GM06990 (cell line): ENCODE measurements at regions not wholly inside any gene's neighbourhood (a gene's known extent, or its start where the extent isn't known, plus 50 kb on each side); places are given as distances from the start of the nearest gene placed in this dataset.

ENCODE experiments used
- DNase-seq: peaks from one replicate; pipeline ENCODE4 v3.0.0-alpha.2; 2011; ENCODE audit not compliant: insufficient read length; ENCODE audit errors: extremely low read depth
- H3K27me3 ChIP-seq: replicated peaks from 2 replicates; pipeline ENCODE4 v1.6.0; 2011; ENCODE audit warnings: low read length; ENCODE audit not compliant: control insufficient read depth, insufficient read depth
- H3K36me3 ChIP-seq: 2 replicates; pipeline ENCODE4 v1.5.1; 2011; ENCODE audit warnings: low read length; ENCODE audit not compliant: control insufficient read depth, insufficient read depth
- H3K4me3 ChIP-seq: replicated peaks from 2 replicates; pipeline ENCODE4 v1.5.1; 2011; ENCODE audit warnings: low read depth, mild to moderate bottlenecking, control low read depth, low read length
- TF ChIP-seq, protein P1 (sequence below): IDR thresholded peaks from 2 replicates; pipeline ENCODE4 v1.5.1; 2011; ENCODE audit warnings: low read length, control low read depth, mild to moderate bottlenecking, inconsistent platforms; ENCODE audit not compliant: insufficient read depth, poor library complexity, severe bottlenecking

DNA sequence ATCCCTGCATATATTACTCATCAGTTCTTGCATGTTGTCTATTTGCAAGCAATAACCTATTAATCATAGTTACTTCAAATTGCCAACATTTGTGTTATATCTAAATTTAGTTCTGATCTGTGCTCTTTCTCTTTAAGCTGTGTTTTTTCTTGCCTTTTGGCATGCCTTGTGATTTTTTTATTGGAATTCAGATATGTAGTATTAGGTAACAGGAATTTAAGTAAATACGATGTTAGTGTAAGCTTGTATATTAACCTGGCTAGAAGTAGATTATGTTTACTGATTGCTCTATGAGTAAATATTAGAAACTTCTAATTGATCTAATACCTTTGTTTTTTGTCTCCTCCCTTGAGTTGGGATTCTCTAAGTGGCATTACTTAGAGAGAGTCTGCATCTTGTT lies 718.9 kb upstream of the POT1 start:
- no peaks in the 10 kb centered on the region for H3K36me3 ChIP-seq
- DNase-seq, result no peak
- H3K27me3 ChIP-seq, result no peaks in the 10 kb centered on the region
- TF ChIP-seq, protein P1, sequence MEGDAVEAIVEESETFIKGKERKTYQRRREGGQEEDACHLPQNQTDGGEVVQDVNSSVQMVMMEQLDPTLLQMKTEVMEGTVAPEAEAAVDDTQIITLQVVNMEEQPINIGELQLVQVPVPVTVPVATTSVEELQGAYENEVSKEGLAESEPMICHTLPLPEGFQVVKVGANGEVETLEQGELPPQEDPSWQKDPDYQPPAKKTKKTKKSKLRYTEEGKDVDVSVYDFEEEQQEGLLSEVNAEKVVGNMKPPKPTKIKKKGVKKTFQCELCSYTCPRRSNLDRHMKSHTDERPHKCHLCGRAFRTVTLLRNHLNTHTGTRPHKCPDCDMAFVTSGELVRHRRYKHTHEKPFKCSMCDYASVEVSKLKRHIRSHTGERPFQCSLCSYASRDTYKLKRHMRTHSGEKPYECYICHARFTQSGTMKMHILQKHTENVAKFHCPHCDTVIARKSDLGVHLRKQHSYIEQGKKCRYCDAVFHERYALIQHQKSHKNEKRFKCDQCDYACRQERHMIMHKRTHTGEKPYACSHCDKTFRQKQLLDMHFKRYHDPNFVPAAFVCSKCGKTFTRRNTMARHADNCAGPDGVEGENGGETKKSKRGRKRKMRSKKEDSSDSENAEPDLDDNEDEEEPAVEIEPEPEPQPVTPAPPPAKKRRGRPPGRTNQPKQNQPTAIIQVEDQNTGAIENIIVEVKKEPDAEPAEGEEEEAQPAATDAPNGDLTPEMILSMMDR, result no peak
- no peak overlapping the region for H3K4me3 ChIP-seq

DNA sequence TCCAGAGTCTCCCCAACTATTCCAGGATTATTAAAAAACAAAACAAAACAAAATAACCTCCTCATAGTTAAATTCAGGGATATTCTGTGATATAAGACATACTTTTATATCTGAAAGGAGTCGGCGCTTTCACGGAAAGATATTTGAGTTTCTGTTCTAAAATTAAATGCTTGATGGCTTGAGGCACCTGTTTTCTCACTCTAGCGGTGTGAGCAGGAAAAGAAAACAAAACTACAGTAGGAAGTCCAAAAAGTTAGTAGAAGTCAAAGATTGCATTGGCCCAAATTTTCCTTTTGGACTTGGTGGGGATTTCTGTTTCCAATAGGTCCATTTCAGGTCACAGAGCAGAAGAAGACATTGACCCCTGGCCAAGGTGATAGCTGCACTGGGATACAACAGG lies 716.1 kb upstream of the POT1 start:
- H3K27me3 ChIP-seq, result no peaks in the 10 kb centered on the region
- DNase-seq, result no peak
- no peaks in the 10 kb centered on the region for H3K36me3 ChIP-seq
- H3K4me3 ChIP-seq, result no peak overlapping the region
- TF ChIP-seq, protein P1, result no peak

GRCh38 chr7:125644109-125644508 lies 714.5 kb upstream of the POT1 start:
- TF ChIP-seq, protein P1, result no peak
- DNase-seq, result no peak
- no peaks in the 10 kb centered on the region for H3K36me3 ChIP-seq
- no peak overlapping the region for H3K4me3 ChIP-seq
- no peaks in the 10 kb centered on the region for H3K27me3 ChIP-seq

GRCh38 chr7:125643302-125643701 lies 713.7 kb upstream of the POT1 start:
- Histone ChIP-seq H3K27me3 (no peaks in the 10 kb centered on the region), H3K4me3 (no peak overlapping the region), H3K36me3 (no peaks in the 10 kb centered on the region)
- TF ChIP-seq, protein P1, result no peak
- no peak for DNase-seq

DNA sequence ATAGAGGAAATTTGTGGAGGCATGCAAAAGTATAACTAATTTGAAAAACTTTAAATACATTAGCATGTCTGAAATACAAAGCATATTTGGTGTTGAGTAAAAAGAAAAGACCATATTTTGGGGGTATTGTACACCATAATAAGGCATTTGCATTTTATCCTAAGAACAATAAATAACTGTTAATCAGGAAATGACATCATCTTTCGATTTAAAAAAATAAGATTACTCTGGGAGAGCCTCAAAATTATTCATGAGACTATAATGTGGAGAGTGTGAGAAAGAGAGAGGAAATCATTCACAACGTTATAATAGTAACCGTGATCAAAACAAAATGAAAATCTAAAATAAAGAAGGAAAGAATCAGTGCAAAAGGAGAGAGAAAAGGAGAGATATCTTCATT lies 712.3 kb upstream of the POT1 start:
- no peak for DNase-seq
- TF ChIP-seq, protein P1, result no peak
- no peaks in the 10 kb centered on the region for H3K27me3 ChIP-seq
- no peaks in the 10 kb centered on the region for H3K36me3 ChIP-seq
- no peak overlapping the region for H3K4me3 ChIP-seq

DNA sequence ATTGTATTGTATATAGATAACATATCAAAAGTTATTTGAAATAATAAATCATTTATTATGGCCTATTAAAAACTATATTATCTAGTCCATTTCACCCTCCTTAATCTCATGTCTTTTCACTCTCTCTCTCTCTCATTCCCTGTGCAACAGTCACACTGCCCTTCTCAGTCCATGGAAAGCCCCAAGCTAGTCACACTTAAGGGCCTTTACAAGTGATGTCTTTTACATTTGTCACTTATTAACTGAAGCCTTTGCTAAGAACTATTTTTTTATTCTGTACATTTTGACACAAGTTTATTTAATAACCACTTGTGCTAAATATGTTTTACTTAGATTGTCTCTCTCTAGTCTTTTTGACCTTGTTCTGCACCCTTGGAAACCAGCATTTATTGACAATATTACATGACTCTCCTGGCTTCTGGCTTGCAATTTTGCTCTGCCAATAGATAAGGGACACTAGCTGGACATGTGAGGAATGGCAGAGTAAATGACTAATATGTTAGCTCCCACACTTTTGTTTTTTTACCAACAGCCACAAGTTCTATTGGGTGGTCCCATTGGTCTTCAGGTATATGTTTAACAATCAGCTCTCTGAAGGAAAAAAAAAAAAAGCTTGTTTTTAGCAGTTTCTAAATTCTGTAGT lies 706.8 kb upstream of the POT1 start:
- Histone ChIP-seq H3K36me3 (no peaks in the 10 kb centered on the region), H3K4me3 (no peak overlapping the region), H3K27me3 (no peaks in the 10 kb centered on the region)
- TF ChIP-seq, protein P1, result no peak
- DNase-seq, result no peak
